GM12892 (cell line): ENCODE measurements at regions not wholly inside any gene's neighbourhood (a gene's known extent, or its start where the extent isn't known, plus 50 kb on each side); places are given as distances from the start of the nearest gene placed in this dataset.

ENCODE experiments used
- DNase-seq: peaks from one replicate; pipeline ENCODE4 v3.0.0; 2011; ENCODE audit not compliant: insufficient read length
- FAIRE-seq: peaks from 2 replicates; lab custom pipeline; 2011; peaks lifted over from hg19 to GRCh38; lab: Jason Lieb, UNC
- POLR2A ChIP-seq: IDR thresholded peaks from 2 replicates; pipeline ENCODE4 v1.6.1; 2011; ENCODE audit warnings: low read depth, low read length, control low read depth
- POLR2AphosphoS5 ChIP-seq: IDR thresholded peaks from 2 replicates; pipeline ENCODE4 v1.6.1; 2011; ENCODE audit warnings: low read depth, low read length, control low read depth
- TAF1 ChIP-seq: IDR thresholded peaks from 2 replicates; pipeline ENCODE4 v1.6.1; 2011; ENCODE audit warnings: low read depth, mild to moderate bottlenecking, control low read depth, low read length, borderline replicate concordance

GRCh38 chr4:141513866-141514265 lies 122.5 kb upstream of the IL15 start:
- no peak for DNase-seq
- TF ChIP-seq TAF1 (no peak), POLR2AphosphoS5 (no peak), POLR2A (no peak)
- no peak for FAIRE-seq

- no peak for DNase-seq
- TF ChIP-seq POLR2AphosphoS5 (no peak), TAF1 (no peak), POLR2A (no peak)
- FAIRE-seq: no peak
These were observed 118.2 kb upstream of the IL15 start for GRCh38 chr4:141518222-141518621.

DNA sequence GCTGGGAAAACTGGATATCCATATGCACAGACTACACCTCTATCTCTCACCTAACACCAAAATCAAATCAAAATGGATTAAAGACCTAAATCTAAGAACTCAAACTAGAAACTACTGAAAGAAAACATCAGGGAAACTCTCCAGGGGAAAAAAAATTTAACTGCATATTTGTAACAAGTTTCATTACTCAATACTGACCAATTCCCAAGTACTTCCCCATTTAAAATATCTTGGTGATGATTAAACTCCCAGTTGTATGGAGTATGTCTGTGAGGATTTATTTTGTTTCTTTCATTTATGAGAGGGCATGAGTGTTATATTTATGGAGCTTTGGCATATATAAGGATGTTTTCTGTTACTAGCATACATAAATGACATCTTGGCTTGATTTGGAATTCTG lies 112.3 kb upstream of the IL15 start:
- TF ChIP-seq TAF1 (no peak), POLR2AphosphoS5 (no peak), POLR2A (no peak)
- FAIRE-seq (no peak), DNase-seq (no peak)

DNA sequence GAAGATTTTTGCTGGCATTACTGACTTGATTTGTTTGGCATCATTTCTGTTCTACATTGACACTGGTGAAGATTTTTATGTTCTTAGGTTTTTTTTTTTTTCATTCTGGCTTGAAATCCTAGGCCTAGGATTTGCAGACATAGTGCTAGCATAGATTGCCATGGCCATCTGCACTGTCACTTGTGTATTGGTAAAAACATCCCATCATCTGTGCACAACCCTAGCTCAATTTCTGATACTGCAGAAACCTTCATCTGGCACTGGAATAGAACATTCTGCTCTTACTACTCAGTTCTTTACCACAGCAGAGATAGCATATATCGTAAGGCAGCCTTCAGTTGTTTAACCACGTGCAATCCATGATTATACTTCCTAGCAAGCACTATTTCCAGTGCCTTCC lies 111.5 kb upstream of the IL15 start:
- TF ChIP-seq POLR2A (no peak), TAF1 (no peak), POLR2AphosphoS5 (no peak)
- DNase-seq (no peak), FAIRE-seq (no peak)

GRCh38 chr4:141530627-141531026 lies 105.8 kb upstream of the IL15 start:
- DNase-seq: no peak
- no peak for FAIRE-seq
- TF ChIP-seq POLR2A (no peak), TAF1 (no peak), POLR2AphosphoS5 (no peak)

DNA sequence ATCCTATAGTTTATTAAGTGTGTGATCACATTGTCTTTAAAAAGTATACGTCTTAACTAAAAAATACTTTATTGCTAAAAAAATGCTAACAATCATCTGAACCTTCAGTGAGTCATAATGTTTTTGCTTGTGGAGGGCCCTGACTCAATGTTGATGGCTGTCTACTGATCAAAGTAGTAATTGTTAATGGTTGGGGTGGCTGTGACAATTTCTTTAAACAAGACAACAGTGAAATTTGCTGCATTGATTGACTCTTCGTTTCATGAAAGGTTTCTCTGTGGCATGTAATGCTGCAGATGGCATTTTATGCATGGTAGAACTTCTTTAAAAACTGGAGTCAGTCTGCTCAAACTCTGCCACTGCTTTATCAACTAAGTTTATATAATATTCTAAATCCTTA lies 101.4 kb upstream of the IL15 start:
- FAIRE-seq: no peak
- DNase-seq: no peak
- no peak for TF ChIP-seq POLR2AphosphoS5
- TF ChIP-seq TAF1: no peak
- no peak for TF ChIP-seq POLR2A

DNA sequence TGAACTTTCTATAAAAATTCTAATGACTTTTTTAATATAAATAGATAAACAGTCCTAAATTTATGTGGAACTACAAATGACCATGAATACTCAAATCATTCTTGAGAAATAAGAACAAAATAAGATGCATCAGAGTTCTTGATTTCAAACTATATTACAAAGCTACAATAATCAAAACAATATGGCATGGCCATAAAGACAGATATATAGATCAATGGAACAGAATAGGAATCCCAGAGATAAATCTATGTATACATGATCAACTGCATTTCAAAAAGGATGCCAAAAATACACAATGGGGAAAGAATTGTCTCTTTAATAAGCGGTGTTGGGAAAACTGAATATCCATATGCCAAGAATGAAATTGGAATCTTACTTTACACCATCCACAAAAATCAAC lies 98.4 kb upstream of the IL15 start:
- no peak for TF ChIP-seq POLR2A
- TF ChIP-seq TAF1: no peak
- TF ChIP-seq POLR2AphosphoS5: no peak
- DNase-seq (no peak), FAIRE-seq (no peak)

- DNase-seq: no peak
- TF ChIP-seq POLR2AphosphoS5 (no peak), POLR2A (no peak), TAF1 (no peak)
- FAIRE-seq: no peak
These were observed 95.7 kb upstream of the IL15 start for GRCh38 chr4:141540643-141541042.

DNA sequence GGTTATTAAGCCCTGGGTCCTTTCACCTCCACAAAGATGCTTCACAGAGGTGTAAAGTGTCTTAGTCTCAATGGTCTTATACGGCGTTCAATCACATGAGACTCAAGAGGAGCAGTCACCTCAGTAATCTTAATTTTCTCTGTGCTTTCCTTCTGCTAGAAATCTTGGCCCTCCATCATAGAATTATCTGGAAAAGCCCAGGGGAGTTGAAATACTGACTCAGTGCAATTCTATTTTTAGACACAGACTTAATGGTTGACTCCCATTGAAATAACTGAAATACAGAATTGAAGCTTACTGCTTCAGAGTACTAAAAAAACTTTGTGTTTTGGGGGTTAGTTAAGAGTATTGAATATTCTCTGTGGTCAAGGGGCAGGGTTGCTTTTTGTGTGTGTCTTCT lies 94.5 kb upstream of the IL15 start:
- DNase-seq (no peak), FAIRE-seq (no peak)
- TF ChIP-seq POLR2AphosphoS5: no peak
- no peak for TF ChIP-seq TAF1
- no peak for TF ChIP-seq POLR2A

DNA sequence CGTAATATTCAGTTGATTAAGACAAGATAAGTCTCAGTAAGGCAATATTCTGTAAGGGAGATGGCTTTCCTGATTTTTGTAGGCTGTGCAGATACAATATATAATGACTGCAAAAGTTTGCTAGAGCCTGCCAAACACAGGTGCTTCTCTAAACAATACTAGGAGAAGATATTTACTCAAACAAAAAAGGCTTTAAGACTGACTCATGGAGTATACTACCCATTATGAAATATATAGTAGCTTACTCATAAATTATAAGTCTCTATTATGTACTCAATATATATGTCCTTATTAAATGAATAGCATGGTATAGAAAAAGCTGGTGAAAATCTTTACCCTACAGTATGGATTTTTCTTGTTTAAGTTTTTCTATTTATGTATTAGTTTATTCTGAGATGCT lies 93.2 kb upstream of the IL15 start:
- TF ChIP-seq POLR2AphosphoS5 (no peak), TAF1 (no peak), POLR2A (no peak)
- FAIRE-seq: no peak
- no peak for DNase-seq

- FAIRE-seq (no peak), DNase-seq (no peak)
- TF ChIP-seq POLR2A: no peak
These were observed 92.7 kb upstream of the IL15 start for GRCh38 chr4:141543706-141544105.

DNA sequence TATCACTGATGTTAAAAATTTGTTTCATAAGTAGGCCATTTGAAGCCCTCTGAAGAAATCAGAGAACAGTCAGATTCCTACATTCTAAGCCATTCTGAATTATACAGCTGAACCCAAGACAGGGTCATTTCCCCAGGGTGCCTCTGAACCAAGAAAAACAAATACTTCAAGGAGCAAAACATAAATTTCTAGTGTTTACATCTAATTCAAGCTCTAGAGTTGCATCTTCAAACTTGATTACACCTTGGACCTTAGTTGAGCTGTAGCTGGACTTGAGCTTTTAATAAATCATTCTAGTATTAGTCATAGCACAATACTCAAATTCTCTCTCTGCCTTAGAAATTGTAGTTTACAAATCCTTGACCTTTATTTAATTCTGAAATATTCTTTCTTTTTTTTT lies 87.6 kb upstream of the IL15 start:
- FAIRE-seq (no peak), DNase-seq (no peak)
- TF ChIP-seq POLR2A: no peak
- no peak for TF ChIP-seq TAF1
- no peak for TF ChIP-seq POLR2AphosphoS5

DNA sequence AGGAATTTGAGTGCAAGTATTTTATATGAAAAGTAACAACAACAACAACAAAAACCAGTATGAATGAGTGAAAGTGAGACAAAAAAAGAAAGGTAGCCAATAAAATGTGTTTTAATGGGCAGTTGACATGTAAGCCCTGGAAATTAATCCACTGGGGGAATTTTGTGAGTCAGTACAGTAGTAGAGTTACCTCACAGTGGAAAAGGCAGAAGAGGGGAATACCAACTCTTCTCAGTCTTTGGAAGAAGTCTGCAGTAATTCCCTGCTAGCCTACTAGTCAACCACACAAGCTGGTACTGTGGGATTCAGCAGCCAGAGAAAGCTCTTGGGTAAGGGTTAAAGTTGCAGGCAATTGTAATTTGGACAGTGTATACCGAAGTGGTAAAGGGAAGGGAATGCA lies 76.3 kb upstream of the IL15 start:
- TF ChIP-seq TAF1 (no peak), POLR2A (no peak)
- DNase-seq (no peak), FAIRE-seq (no peak)

- DNase-seq (no peak), FAIRE-seq (no peak)
- no peak for TF ChIP-seq POLR2AphosphoS5
- no peak for TF ChIP-seq TAF1
- no peak for TF ChIP-seq POLR2A
These were observed 73.7 kb upstream of the IL15 start for GRCh38 chr4:141562649-141563048.
